ENCODE measurements at regions not wholly inside any gene's neighbourhood (a gene's known extent, or its start where the extent isn't known, plus 50 kb on each side); places are given as distances from the start of the nearest gene placed in this dataset.

DNA sequence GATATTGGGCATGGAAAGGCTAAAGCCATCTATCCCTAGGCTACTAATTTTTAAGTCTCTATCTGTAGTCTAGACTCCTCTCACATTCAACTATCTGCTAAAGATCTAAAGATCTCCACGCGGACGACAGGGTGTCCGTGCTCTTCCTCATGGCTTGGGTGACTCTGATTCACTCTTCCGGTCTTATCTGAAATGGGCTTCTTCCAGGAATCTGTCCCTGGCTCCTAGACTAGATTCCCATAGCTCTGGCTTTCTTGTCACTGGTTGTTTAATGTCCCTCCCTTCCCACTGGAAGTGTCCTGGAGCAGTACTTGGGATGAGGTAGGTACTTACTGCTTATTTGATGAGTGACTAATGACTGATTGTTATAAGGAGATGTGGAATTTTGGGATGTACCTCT is 62.0 kb upstream of the PODXL start:
- no peaks in the 10 kb centered on the region for H3K4me1 ChIP-seq (ENCODE audit: control insufficient read depth, insufficient read depth, low read length)
- no peak overlapping the region for H3K27ac ChIP-seq (ENCODE audit: low read length)
- H3K9ac ChIP-seq (ENCODE audit: low read length in 2 of 2), result no peak overlapping the region
- no peaks in the 10 kb centered on the region for H3K9me3 ChIP-seq (ENCODE audit: control insufficient read depth in 2 of 2, low read length in 2 of 2)
- no peak overlapping the region for H3K4me3 ChIP-seq (ENCODE audit: low read length in 2 of 2)
- peaks cover 0 to 3% of the 10 kb centered on the region in 2 donors for H3K27me3 ChIP-seq (ENCODE audit: control insufficient read depth in 1 of 2, insufficient read depth in 2 of 2, low read length in 2 of 2)
- H3K36me3 ChIP-seq (ENCODE audit: control insufficient read depth in 2 of 2, insufficient read depth in 2 of 2, low read length in 2 of 2), result no peaks in the 10 kb centered on the region

DNA sequence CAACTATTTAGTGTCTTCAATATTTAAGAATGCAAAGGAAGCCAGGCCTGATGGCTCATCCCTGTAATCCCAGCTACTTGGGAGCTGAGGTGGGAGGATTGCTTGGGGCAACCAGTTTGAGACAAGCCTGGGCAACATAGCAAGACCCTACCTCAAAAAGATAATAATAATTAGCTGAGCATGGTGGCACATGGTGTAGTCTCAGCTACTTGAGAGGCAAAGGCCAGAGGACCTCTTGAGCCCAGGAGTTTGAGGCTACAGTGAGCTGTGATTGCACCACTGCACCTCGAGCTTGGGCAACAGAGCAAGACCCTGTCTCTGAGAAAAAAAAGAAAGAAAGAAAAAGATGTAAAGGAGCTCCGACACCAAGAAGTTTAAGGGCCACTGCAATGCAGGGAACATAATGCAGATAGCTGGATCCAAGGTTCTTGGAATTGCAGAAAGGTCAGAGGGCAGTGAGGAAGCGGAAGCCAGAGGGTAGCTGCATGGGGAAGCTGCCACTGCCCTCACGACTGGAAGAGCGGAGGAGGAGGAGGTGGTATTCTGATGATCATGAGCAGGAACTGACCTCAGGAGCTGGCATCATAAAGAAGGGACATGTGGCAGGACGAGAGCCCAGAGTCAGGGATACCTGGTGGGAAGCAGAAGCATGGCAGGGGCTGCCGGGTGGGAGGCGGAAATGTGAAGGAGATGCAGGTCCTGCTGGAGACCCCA is 60.2 kb upstream of the PODXL start:
- Histone ChIP-seq H3K9me3 (ENCODE audit: control insufficient read depth in 2 of 2, low read length in 2 of 2) (no peaks in the 10 kb centered on the region), H3K4me3 (ENCODE audit: low read length in 2 of 2) (no peak overlapping the region), H3K9ac (ENCODE audit: low read length in 2 of 2) (no peak overlapping the region), H3K27me3 (ENCODE audit: control insufficient read depth in 1 of 2, insufficient read depth in 2 of 2, low read length in 2 of 2) (peaks cover 0 to 3% of the 10 kb centered on the region in 2 donors), H3K27ac (ENCODE audit: low read length) (no peak overlapping the region), H3K36me3 (ENCODE audit: control insufficient read depth in 2 of 2, insufficient read depth in 2 of 2, low read length in 2 of 2) (no peaks in the 10 kb centered on the region), H3K4me1 (ENCODE audit: control insufficient read depth, insufficient read depth, low read length) (no peaks in the 10 kb centered on the region)

DNA sequence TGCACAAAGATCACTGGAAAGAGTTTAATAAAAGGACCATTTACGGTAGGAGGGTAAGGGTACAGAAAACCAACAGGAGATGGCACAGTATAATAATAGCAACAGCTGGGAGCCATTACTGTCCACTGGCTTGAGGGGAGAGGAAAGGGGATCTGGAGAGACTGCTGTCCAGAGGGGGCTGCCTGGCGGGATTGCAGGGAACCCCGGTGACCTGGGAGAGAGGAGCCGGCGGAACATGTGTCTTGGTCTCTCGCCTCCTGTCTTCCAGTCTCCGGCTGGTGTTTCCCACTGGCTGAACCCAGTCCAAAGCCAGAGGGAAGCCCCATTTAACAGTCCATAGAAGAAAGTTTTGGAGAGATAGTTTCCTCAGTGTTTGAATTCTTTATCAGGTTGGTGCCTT is 57.5 kb upstream of the PODXL start:
- H3K27me3 ChIP-seq (ENCODE audit: control insufficient read depth in 1 of 2, insufficient read depth in 2 of 2, low read length in 2 of 2), result peaks cover 0 to 3% of the 10 kb centered on the region in 2 donors
- H3K27ac ChIP-seq (ENCODE audit: low read length), result no peak overlapping the region
- H3K9ac ChIP-seq (ENCODE audit: low read length in 2 of 2), result no peak overlapping the region
- no peaks in the 10 kb centered on the region for H3K9me3 ChIP-seq (ENCODE audit: control insufficient read depth in 2 of 2, low read length in 2 of 2)
- H3K36me3 ChIP-seq (ENCODE audit: control insufficient read depth in 2 of 2, insufficient read depth in 2 of 2, low read length in 2 of 2), result no peaks in the 10 kb centered on the region
- H3K4me1 ChIP-seq (ENCODE audit: control insufficient read depth, insufficient read depth, low read length), result no peaks in the 10 kb centered on the region
- no peak overlapping the region for H3K4me3 ChIP-seq (ENCODE audit: low read length in 2 of 2)

DNA sequence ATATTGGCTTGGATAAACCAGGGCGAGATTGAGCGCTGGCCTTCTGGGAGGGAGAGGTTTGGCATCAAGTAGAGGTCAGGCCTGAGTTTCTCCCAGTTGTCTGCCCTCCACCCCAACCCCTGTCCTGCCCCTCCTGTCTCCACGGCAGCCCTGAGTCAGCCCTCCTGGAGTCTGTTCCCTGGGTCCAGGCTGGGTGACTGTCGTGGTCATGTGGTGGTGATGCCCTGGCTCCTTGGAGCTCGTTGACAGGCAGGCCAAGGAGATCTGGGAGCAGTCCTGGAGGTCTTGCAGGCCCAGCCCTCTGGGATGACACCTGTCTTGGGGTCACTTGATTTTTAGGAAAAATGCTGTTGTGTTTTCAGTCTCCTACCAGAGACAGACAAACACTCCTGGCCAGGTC is 53.6 kb upstream of the PODXL start:
- no peak overlapping the region for H3K9ac ChIP-seq (ENCODE audit: low read length in 2 of 2)
- H3K9me3 ChIP-seq (ENCODE audit: control insufficient read depth in 2 of 2, low read length in 2 of 2), result no peaks in the 10 kb centered on the region
- H3K4me1 ChIP-seq (ENCODE audit: control insufficient read depth, insufficient read depth, low read length), result no peaks in the 10 kb centered on the region
- no peak overlapping the region for H3K27ac ChIP-seq (ENCODE audit: low read length)
- peaks cover 0 to 2% of the 10 kb centered on the region in 2 donors for H3K27me3 ChIP-seq (ENCODE audit: control insufficient read depth in 1 of 2, insufficient read depth in 2 of 2, low read length in 2 of 2)
- H3K4me3 ChIP-seq (ENCODE audit: low read length in 2 of 2), result no peak overlapping the region
- no peaks in the 10 kb centered on the region for H3K36me3 ChIP-seq (ENCODE audit: control insufficient read depth in 2 of 2, insufficient read depth in 2 of 2, low read length in 2 of 2)

DNA sequence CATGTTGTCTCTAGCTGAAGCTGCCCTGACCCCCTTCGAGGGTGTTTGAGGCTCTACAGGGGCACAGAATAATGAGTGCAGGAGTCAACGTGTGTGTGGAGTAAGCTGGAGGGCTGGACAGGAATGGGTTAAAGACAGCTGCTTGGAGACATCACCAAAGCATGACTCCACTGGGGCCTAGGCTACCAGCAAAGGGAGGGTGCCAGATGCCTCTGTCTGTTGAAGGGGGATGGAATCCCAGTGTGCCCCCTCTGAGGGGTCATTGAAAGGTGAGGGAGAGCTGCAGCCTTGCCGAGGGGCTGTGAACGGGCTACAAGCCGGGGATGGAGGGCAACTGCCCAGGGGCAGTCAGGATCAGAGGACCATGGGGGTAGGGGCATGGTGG is 51.7 kb upstream of the PODXL start:
- Histone ChIP-seq H3K27me3 (ENCODE audit: control insufficient read depth in 1 of 2, insufficient read depth in 2 of 2, low read length in 2 of 2) (peaks cover 5 to 6% of the 10 kb centered on the region in 2 donors), H3K27ac (ENCODE audit: low read length) (no peak overlapping the region), H3K4me3 (ENCODE audit: low read length in 2 of 2) (no peak overlapping the region), H3K9me3 (ENCODE audit: control insufficient read depth in 2 of 2, low read length in 2 of 2) (no peaks in the 10 kb centered on the region), H3K9ac (ENCODE audit: low read length in 2 of 2) (no peak overlapping the region), H3K4me1 (ENCODE audit: control insufficient read depth, insufficient read depth, low read length) (no peaks in the 10 kb centered on the region), H3K36me3 (ENCODE audit: control insufficient read depth in 2 of 2, insufficient read depth in 2 of 2, low read length in 2 of 2) (no peaks in the 10 kb centered on the region)

DNA sequence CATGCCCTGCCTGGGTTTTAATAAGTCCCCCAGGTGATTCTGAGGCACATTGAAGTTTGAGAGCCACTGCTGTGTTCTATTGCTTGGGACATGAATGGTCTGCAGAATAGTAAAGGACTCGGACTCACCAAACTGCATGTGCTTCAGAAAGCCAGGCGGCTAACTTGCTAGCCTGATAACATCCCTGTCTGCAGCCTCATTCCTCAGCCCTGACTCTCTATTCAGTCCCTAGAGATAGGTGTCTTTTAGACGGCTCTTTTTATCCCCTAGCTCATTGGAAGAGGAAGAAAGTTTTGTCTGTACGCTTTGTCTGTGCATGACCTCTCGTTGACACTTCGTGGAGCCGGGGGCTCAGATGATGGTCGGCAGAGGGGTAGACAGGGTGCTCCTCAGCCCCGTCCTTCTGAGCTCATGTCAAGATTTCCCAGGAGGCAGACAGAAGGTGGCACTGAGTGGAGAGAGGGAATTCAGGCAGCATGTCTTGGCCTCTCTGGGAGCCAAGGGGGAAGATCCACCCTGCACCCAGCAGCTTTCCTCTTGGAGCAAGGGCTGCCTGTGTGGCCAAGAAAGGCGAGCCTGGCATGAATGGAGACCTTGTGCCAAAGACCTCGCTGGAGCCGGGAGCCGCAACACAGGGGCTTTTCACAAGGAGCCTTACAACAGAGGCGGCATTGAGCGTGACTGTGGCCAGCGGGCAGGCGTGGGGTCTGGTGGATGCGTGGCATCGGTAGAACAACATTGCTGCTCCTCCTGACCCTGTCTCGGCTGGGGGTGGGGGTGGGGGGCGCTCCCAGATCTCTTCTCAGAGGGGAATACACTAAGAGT is 51.1 kb upstream of the PODXL start:
- Histone ChIP-seq H3K4me3 (ENCODE audit: low read length in 2 of 2) (no peak overlapping the region), H3K36me3 (ENCODE audit: control insufficient read depth in 2 of 2, insufficient read depth in 2 of 2, low read length in 2 of 2) (no peaks in the 10 kb centered on the region), H3K9ac (ENCODE audit: low read length in 2 of 2) (no peak overlapping the region), H3K27ac (ENCODE audit: low read length) (no peak overlapping the region), H3K4me1 (ENCODE audit: control insufficient read depth, insufficient read depth, low read length) (no peaks in the 10 kb centered on the region), H3K27me3 (ENCODE audit: control insufficient read depth in 1 of 2, insufficient read depth in 2 of 2, low read length in 2 of 2) (peaks cover 5 to 8% of the 10 kb centered on the region in 2 donors), H3K9me3 (ENCODE audit: control insufficient read depth in 2 of 2, low read length in 2 of 2) (no peaks in the 10 kb centered on the region)

DNA sequence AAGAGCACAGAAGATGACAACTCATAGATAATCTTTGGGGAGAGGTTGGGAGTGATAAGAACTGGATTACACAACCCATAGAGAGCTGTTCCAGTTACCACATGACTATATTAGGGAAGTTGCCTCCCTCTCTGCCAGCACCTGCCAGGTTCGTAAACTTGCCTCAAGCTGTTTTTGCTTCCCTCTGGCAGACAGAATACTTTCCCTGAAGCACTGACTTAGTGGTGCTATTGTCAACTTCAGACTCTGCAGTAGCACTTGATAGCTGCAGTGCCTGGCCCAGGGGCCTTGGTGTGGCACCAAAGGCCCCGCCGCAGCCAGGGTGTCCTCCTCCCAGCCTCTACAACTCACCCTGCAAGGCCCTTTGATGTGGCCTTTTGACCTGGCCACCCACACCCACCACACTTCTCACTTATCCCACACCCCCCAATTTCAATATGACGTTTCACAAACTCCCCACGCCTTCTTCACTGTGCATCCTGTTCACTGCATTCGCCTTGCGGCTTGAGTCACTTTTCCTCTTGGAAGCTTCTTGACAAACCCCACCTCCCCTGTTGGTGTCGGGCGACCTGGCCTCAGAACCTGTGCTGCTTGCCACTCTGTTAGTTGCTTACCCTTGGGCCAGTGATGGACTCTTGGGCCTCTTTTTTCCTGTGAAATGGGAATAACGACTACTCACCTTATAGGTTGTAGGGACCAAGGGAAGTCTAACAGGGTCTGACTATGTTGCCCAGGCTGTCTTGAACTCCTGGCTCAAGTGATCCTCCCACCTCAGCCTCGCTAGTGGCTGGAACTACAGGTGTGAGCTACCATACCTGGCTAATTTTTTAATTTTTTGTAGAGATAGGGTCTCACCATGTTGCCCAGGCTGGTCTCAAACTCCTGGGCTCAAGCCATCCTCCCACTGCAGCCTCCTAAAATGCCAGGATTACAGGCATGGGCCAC is 50.2 kb upstream of the PODXL start:
- no peaks in the 10 kb centered on the region for H3K9me3 ChIP-seq (ENCODE audit: control insufficient read depth in 2 of 2, low read length in 2 of 2)
- no peak overlapping the region for H3K9ac ChIP-seq (ENCODE audit: low read length in 2 of 2)
- no peaks in the 10 kb centered on the region for H3K36me3 ChIP-seq (ENCODE audit: control insufficient read depth in 2 of 2, insufficient read depth in 2 of 2, low read length in 2 of 2)
- H3K4me1 ChIP-seq (ENCODE audit: control insufficient read depth, insufficient read depth, low read length), result no peaks in the 10 kb centered on the region
- no peak overlapping the region for H3K27ac ChIP-seq (ENCODE audit: low read length)
- H3K27me3 ChIP-seq (ENCODE audit: control insufficient read depth in 1 of 2, insufficient read depth in 2 of 2, low read length in 2 of 2), result peaks cover 5 to 9% of the 10 kb centered on the region in 2 donors
- H3K4me3 ChIP-seq (ENCODE audit: low read length in 2 of 2), result no peak overlapping the region
